NCI-H2107 treated with DMSO at 0.1 percent for 48 hours (cell line): ENCODE measurements at regions not wholly inside any gene's neighbourhood (a gene's known extent, or its start where the extent isn't known, plus 50 kb on each side); places are given as distances from the start of the nearest gene placed in this dataset.

ENCODE experiments used
- DNase-seq: peaks from one replicate; lab custom pipeline; 2025; ENCODE audit not compliant: unreplicated experiment; lab: John Stamatoyannopoulos, UW

DNA sequence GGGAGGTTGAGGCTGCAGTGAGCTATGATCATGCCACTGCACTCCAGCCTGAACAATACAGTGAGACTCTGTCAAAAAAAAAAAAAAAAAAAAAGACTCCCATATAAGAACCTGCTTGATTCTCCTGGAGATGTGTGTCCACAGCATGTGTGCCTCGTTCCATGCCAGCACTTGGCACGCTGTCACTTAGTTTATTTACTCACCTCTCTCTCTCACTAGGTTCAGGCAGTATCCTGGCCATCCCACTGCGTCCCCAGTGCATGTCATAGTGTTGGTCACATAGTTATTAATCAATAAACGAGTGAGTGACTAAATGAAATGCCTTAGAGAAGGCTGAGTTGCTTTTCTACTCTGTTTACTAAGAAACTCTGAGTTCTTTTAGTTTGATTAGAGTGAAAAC lies 79.1 kb upstream of the GPR12 start:
- DNase-seq: no peak

DNA sequence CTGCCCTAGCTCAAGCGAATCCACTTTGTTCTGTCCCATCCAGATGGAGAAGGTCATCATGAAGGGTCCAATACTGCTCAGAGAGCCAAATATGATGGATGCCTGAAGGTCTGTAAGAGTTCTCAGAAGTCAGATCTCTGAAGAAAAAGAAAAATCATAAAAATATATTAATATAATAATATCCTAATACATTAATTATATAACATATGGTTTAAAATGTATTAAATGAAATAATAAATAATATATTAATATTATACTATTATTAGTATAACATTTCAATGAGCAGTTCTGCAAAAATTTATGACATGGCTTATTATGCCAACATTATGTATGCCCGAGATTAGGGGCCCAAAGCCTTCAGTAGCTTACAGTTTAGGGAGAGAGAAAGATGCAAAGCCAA lies 78.2 kb upstream of the GPR12 start:
- no peak for DNase-seq

DNA sequence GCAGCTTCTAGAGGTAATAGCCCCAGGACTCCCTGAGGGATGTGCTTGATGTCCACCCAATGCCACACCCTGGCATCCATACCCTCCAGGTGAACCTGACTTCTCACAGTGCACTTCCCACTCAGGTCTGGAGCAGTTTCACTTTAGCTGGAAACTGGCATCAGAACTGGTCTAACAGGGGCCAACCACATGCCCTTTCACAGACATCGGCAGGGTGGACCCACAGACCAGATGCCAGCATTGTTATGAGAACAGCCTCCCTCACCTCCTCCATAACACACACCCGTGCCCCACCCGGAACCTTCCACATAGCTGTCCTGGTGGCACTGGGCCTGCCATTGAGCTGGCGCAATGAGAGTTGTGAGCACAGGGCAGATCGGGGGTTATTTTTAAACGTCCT lies 77.4 kb upstream of the GPR12 start:
- no peak for DNase-seq

DNA sequence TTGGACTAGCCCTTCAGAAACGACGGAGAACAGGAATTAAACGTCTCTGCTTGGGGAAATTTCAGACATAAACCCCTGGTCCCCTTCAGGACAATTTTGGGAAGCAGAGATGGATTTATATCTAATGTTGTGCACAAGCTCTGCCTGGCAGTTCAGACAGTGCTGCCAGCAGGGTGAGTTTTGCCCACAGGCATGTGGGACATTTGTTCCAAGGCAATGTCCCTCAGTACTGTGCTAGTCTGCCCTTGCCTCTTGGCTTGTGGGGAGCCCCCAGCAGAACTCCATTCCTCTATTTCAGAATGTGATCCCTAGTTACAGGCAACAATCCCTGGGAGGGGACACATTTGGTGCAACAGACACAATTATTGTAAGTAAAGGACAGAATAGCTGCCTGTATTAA lies 76.5 kb upstream of the GPR12 start:
- no peak for DNase-seq

DNA sequence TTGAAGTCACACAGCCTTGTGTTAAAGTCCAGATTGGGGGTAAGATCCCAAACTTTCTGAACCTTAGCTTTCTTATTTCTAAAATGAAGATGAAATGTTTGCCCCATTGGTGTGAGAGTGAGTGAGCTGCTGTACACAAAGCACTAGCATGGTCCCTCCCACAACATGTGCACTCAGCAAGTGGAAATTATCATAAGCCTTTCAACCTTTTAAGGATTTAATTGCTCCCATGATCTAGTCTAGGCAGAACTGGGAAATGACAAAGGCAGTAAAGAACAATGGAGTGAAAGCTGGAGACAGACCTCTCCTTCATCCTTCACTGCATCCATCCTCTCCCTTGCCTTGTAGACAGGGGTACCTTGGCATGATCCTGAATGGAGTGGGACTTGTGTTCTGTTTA lies 76.0 kb upstream of the GPR12 start:
- no peak for DNase-seq

DNA sequence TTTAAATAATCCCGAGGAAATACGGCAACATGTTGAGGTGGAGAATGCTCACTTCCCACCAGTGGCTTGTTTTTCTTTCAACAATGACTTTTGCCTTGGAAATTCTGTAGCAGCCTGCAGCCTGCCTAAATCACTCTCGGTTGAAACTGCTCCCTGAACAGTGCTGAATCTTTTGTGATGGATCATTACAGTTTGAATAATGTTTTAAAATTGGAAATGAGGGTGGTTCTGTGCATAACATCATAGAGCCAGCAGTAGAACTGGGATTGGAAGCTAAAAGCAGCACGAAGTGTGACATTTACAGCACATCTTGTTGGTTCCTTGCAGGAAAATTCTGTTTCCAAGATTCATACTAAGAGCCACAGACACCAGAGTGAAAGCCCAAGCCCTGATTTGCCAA lies 74.1 kb upstream of the GPR12 start:
- no peak for DNase-seq

DNA sequence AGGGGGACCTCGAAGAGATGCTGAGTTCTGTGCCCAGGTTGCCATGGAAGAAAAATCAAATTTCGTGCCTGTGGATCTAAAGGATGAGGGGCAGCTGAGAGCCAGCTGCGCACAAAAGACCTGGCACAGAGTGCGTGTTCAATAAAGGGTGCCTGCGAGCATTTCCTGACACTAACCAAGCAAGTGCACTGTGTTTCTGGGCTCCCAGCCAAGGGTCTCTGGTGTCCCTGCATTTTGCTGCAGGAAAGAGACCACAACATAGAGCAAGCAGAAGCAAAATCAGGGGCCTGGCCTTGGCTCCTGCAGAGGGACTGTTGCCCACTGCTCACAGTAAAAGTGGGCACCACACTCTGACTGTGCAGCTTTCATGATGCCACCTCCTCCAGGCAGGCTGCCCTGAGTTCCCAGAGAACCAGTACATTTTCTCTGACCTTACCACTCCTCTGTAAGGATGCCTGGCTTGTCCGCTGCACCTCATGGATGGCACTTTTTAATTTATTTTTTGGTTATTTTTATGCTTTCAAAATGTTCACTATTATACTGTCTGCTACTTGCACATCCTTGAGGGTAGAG lies 70.8 kb upstream of the GPR12 start:
- DNase-seq: no peak

DNA sequence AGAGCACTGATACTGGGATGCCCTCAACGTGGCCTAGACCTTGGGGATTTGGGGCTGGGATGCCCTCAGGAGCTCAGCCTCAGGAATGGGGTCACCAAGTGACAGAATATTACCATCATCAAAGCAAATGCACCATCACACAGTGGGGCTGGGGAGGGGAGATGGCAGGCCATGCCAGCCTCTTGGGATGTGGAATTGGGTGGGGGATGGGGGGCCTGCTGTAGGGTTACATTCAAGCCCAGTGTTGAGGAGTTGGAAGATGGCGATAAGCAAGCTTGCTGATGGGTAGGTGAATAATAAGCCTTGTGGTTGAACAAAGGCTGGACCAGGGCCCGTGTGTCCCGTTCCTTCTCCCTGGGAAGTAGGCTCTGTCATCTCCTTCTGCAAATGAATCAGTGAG lies 69.1 kb upstream of the GPR12 start:
- no peak for DNase-seq

DNA sequence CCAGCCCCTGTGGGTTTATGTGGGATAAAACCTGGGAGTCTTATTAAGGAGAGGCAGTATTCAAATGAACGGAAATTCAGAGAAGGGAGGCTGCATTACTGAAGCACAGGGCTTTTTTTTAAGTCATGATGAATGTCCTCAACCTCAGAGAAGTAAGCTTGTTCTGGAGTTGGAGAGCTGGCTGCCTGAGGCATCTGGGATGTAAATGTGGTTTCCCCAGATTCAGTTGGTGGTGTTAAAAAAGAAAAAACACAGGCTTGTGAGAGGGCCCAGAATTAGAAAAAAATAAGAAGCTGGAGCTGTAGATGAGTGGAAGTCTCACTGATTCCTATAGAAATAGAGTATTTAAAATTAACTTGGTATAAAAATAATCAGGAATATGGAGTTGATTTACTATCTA lies 64.0 kb upstream of the GPR12 start:
- no peak for DNase-seq

DNA sequence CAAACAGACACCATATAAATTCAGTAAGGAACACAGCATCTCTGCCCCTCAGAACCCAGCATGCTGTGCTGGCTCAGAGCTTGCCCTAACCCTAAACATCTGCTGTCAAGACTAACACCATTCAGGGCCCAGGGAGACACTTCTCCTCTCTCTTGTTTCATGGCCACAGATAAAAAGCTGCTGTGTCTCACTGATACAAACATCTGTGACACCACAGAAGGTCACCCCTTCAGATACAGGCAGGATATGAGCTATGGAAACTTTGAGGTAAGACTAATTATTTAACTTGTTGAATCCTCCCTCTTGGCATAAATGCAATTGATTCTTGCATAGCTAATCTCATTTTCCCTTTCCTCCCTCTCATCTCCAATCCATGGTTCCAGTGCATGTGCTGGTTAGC lies 61.6 kb upstream of the GPR12 start:
- DNase-seq: no peak

DNA sequence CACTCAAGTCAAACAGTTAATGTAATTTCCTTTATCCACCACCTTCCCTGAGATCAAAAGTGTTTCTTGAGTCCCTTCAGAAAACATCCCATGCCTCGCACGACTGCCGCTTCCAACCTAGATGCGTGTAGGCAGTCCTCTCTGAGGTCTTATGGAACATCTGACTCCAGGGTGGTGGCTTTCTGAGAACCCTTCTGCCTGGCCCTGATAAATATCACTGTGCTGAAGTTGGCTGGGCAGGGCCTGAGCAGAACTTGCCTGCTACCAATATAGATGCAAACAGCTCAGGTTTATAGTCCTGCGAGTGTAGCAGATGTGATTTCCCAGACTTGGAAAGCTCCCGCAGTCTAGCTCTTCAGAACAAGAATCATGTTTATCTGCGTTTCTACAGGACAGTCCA lies 61.1 kb upstream of the GPR12 start:
- no peak for DNase-seq

DNA sequence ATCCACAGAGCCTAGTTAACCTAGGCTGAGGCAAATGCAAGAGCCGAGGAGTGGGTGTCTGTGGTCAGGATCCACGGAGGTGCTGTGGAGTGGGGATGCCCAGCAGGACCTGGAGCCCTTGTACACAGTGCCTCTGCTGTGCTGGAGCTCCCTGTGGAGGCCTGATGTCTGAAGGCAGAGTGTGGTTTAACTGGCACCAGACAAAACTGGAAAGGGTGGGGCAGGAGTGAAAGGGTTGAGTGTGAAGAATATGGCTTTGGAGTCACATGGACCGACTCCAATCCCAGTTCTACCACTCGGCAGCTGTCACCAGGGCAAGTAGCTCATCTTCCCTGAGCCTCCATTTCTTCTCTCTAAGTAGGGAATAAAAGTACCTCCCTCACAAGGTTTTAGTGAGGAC lies 60.3 kb upstream of the GPR12 start:
- no peak for DNase-seq

DNA sequence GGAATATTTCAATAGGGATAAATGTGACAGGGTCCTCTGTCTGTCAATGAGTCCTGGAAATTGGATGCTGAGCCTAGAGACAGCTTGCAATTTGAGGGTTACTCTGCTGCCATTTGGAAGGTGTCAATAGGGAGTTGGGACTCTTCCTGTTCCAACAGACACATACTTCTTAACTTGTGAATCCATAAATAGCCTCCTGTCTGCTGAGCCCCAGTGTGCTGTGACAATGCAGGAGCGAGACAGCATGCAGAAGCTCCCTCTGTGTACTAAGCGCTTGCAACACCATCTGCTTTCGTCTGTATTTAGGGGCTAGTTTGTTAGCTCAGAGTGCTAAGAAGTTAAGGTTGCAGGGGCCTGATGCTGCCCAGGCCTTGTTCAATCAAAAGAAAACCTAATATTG lies 58.5 kb upstream of the GPR12 start:
- no peak for DNase-seq

DNA sequence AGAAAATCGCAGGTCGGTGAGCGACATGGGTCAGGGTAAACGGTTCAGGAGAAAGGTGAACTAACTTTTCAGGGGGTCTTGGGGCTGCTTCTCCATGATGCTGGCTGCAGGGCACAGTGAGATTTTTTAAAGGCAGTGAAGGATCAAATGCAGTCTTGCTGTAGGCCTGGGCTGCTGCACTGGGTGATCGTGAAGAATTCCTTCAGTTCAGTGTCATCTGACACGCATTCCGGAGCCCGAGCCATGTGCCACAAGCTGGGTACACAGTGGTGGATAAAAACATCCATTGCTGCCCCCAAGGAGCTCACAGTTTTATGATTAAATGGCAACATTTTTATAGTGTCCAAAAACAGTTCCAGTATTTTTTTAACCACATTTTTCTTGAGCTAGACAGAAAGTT lies 56.3 kb upstream of the GPR12 start:
- no peak for DNase-seq

DNA sequence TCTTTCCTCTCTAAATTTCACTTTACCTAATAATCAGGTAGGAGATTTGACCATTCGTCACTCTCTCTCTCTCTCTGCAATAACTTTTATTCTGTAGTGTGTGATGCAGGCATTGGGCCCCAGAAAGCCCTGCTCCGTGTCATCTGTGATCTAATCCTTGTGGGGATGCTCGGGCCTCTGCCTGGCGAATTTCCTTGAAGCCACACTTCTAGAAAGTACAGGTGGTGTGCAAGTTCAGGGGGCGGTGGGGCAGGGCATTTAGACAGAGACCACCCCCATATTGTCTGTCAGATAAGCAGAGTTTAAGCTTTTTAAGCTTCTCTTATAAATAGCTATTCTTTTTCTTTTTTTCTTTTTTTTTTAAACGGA lies 53.4 kb upstream of the GPR12 start:
- no peak for DNase-seq

DNA sequence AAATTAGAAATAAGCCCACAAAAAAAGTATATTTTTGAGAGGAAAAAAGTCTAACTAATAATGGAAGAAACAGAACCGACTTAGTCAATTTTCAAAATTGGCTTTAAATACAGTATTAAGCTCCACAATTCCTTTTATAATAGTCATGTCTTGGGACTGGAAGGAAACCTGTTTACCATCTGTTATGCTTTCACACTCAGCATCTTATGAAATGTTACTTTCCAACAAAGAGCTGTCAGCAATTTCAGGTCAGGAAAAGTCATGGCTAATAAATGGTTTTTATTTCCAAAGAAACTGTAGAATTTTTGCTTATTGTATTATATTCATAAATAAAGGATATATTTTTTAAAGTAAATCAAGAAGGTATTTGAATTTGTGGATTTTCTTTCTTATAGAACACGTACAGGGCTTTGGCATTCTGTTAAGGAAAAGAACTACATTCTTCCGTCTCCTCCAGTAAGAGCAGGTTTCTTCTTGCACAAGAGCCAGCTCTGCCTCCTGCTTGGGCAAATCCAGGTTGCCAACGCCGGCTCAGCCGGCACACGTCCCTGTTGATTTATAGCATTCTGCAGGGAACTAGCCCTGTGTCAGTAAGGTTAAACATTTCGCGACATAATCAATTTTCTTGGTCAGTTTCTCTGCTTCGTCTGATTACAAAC lies 52.9 kb upstream of the GPR12 start:
- DNase-seq: no peak

DNA sequence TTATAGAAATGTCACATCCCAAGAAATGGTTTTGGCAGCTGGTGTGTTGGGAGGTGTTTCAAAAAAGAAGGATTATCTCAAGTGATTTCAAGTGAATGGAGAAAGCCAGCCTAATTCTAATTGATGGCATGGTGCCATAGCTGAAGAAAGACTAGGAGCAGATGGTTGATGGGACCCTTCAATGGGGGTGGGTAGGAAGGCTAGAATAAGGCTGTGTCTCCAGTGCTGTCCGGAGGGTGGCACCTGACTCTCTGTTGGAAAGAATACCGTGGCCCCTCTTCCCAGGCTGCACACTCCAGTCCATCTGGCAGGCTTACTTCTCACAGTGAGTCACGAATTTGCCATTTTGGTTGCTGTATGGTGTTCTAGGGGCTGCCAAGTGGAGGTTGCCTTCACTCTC lies 51.0 kb upstream of the GPR12 start:
- DNase-seq: peak; percentile 52
